Thyroid gland (tissue), 4 donors: ENCODE measurements at regions not wholly inside any gene's neighbourhood (a gene's known extent, or its start where the extent isn't known, plus 50 kb on each side); places are given as distances from the start of the nearest gene placed in this dataset.
"Not testable (repeated sequence)": the region's sequence is repeated elsewhere in the genome, so short reads cannot be mapped to it uniquely, and the experiment has no call there.

Experiments used
- DNase-seq, 2 donors: peaks; one replicate each; pipeline ENCODE4 v3.0.0-alpha.2; 2019
- H3K27ac ChIP-seq, 3 donors: fragments of 200-600 bp; sonication (generic); 1 replicate in 2 of 3; 2 replicates in 1 of 3; pipeline ENCODE4 v1.5.1; 2016 to 2019; ENCODE audit warnings: mild to moderate bottlenecking in 1 of 3, moderate library complexity in 1 of 3
- H3K27me3 ChIP-seq: fragments of 200-600 bp; sonication (generic); one replicate; pipeline ENCODE4 v1.5.1; 2019
- H3K36me3 ChIP-seq, 2 donors: fragments of 200-600 bp; sonication (generic); one replicate each; pipeline ENCODE4 v1.5.1; 2016 to 2019
- H3K4me1 ChIP-seq, 2 donors: fragments of 200-600 bp; sonication (generic); one replicate each; pipeline ENCODE4 v1.5.1; 2017 to 2019
- H3K4me3 ChIP-seq, 3 donors: fragments of 200-600 bp; sonication (generic); replicated peaks in 1 of 3; 1 replicate in 2 of 3; 2 replicates in 1 of 3; pipeline ENCODE4 v1.5.1; 2016; ENCODE audit warnings: mild to moderate bottlenecking in 1 of 3
- H3K9me3 ChIP-seq: fragments of 200-600 bp; sonication (generic); one replicate; pipeline ENCODE4 v1.5.1; 2017
- CTCF ChIP-seq, 6 experiments: fragments of 200-600 bp in 3 of 6; fragments of 450-650 bp in 3 of 6; sonication (generic) in 3 of 6; IDR thresholded peaks; one replicate each; pipeline ENCODE4 v1.5.1; 2016 to 2019; ENCODE audit warnings: antibody characterized with exemption in 6 of 6, mild to moderate bottlenecking in 2 of 6, inconsistent platforms in 1 of 6, moderate library complexity in 1 of 6
- POLR2A ChIP-seq, 2 donors: fragments of 450-650 bp; IDR thresholded peaks; one replicate each; pipeline ENCODE4 v1.6.1; 2017; ENCODE audit warnings: antibody characterized with exemption in 2 of 2, mild to moderate bottlenecking in 2 of 2, moderate library complexity in 1 of 2
- WGBS, 2 donors: methylation state at CpG; one replicate each; pipeline ENCODE4 v1.1.5; 2017; 5-methylcytosine and 5-hydroxymethylcytosine counted together
- intact Hi-C: fragments of 100-400 bp; cut with DNase I; formaldehyde crosslinking; loops from one replicate; pipeline ENCODE4 v1.15.1; 2023

GRCh38 chr19:20444202-20444885 is 121.2 kb downstream of the ZNF737 start:
- Histone ChIP-seq H3K4me3 (no peak overlapping the region), H3K27ac (no peak overlapping the region), H3K36me3 (no peaks in the 10 kb centered on the region), H3K4me1 (no peaks in the 10 kb centered on the region), H3K27me3 (no peaks in the 10 kb centered on the region), H3K9me3 (no peaks in the 10 kb centered on the region)
- intact Hi-C loops: no loop called here
- WGBS, 2 donors: 61 to 75% methylated on average over 5 of the region's 5 CpGs
- no peak for DNase-seq
- TF ChIP-seq POLR2A (IDR thresholded peaks at IDR 0.05) (no peak), CTCF (IDR thresholded peaks at IDR 0.05) (no peak)

GRCh38 chr19:20432266-20432842 is 133.2 kb downstream of the ZNF737 start:
- H3K4me3 ChIP-seq, intact Hi-C loops, H3K9me3 ChIP-seq, H3K36me3 ChIP-seq, H3K27me3 ChIP-seq: not testable (repeated sequence)
- Histone ChIP-seq H3K4me1 (peaks cover 11 to 22% of the 10 kb centered on the region in 2 donors), H3K27ac (peak overlapping the region; percentile 42 to 53 (median 42))
- DNase-seq: peak; percentile 56 to 62
- WGBS, 2 donors: 86 to 89% methylated on average over 4 of the region's 4 CpGs

- peak; percentile 35 to 42 for DNase-seq
- peaks cover 8 to 20% of the 10 kb centered on the region in 2 donors for H3K4me1 ChIP-seq
- peak overlapping the region; percentile 42 to 53 (median 42) for H3K27ac ChIP-seq
- intact Hi-C loops: no loop called here
- TF ChIP-seq CTCF (IDR thresholded peaks at IDR 0.05): no peak
- TF ChIP-seq POLR2A (IDR thresholded peaks at IDR 0.05): no peak
- WGBS, 2 donors: 81 to 86% methylated on average over 5 of the region's 5 CpGs
- H3K27me3 ChIP-seq: no peaks in the 10 kb centered on the region
- H3K9me3 ChIP-seq: no peaks in the 10 kb centered on the region
- no peak overlapping the region for H3K4me3 ChIP-seq
- no peaks in the 10 kb centered on the region for H3K36me3 ChIP-seq
These were observed 133.8 kb downstream of the ZNF737 start for GRCh38 chr19:20431826-20432225.

GRCh38 chr19:20423381-20424197 is 142.0 kb downstream of the ZNF737 start:
- intact Hi-C loops: no loop called here
- peak in 1 of 2 donors; percentile 24 for TF ChIP-seq POLR2A (IDR thresholded peaks at IDR 0.05)
- no peak for TF ChIP-seq CTCF (IDR thresholded peaks at IDR 0.05)
- Histone ChIP-seq H3K9me3 (no peaks in the 10 kb centered on the region), H3K27ac (peak overlapping the region; percentile 85 to 93 (median 86)), H3K4me1 (peaks cover 4 to 7% of the 10 kb centered on the region in 2 donors), H3K27me3 (no peaks in the 10 kb centered on the region), H3K36me3 (no peaks in the 10 kb centered on the region), H3K4me3 (peak overlapping the region; percentile 6 to 84 (median 35))
- WGBS, 2 donors: 12 to 14% methylated on average over 44 of the region's 44 CpGs
- peak; percentile 61 to 68 for DNase-seq

GRCh38 chr19:20422216-20423205 is 143.1 kb downstream of the ZNF737 start:
- DNase-seq: peak in 1 of 2 donors; percentile 6
- H3K9me3 ChIP-seq: no peaks in the 10 kb centered on the region
- H3K27me3 ChIP-seq: no peaks in the 10 kb centered on the region
- peaks cover 4 to 10% of the 10 kb centered on the region in 2 donors for H3K4me1 ChIP-seq
- peak overlapping the region; percentile 85 to 93 (median 86) for H3K27ac ChIP-seq
- no peaks in the 10 kb centered on the region for H3K36me3 ChIP-seq
- intact Hi-C loops: no loop called here
- H3K4me3 ChIP-seq: peak overlapping the region in 2 of 3 donors; percentile 35 to 84
- WGBS, 2 donors: 84% methylated on average over 22 of the region's 22 CpGs
- TF ChIP-seq CTCF (IDR thresholded peaks at IDR 0.05) (no peak), POLR2A (IDR thresholded peaks at IDR 0.05) (no peak)
